MM.1S (cell line): ENCODE measurements at regions not wholly inside any gene's neighbourhood (a gene's known extent, or its start where the extent isn't known, plus 50 kb on each side); places are given as distances from the start of the nearest gene placed in this dataset.

Source experiments
- DNase-seq: peaks from one replicate; pipeline ENCODE4 v3.0.0-alpha.2; 2015
- H2AFZ ChIP-seq: fragments of 300-600 bp; sonication (generic); 2 replicates; pipeline ENCODE4 v1.6.0; 2016; ENCODE audit warnings: antibody characterized with exemption, low read length
- H3F3A ChIP-seq: fragments of 300-600 bp; sonication (generic); 2 replicates; pipeline ENCODE4 v1.6.1; 2016; ENCODE audit warnings: mild to moderate bottlenecking, antibody characterized with exemption, low read length, moderate library complexity, mixed read lengths; ENCODE audit not compliant: insufficient read depth
- H3K27ac ChIP-seq: fragments of 300-600 bp; sonication (generic); 2 replicates; pipeline ENCODE4 v1.5.1; 2016; ENCODE audit warnings: mild to moderate bottlenecking, low read length
- H3K27me3 ChIP-seq: fragments of 300-600 bp; sonication (generic); replicated peaks from 2 replicates; pipeline ENCODE4 v1.6.0; 2016; ENCODE audit warnings: low read length; ENCODE audit not compliant: insufficient read depth
- H3K36me3 ChIP-seq: fragments of 300-600 bp; sonication (generic); replicated peaks from 2 replicates; pipeline ENCODE4 v1.6.1; 2016; ENCODE audit warnings: mild to moderate bottlenecking, low read length, mixed read lengths; ENCODE audit not compliant: insufficient read depth
- H3K4me1 ChIP-seq: fragments of 300-600 bp; sonication (generic); 2 replicates; pipeline ENCODE4 v1.6.1; 2016; ENCODE audit warnings: low read length, mixed read lengths
- H3K4me2 ChIP-seq: fragments of 300-600 bp; sonication (generic); 2 replicates; pipeline ENCODE4 v1.6.0; 2016; ENCODE audit warnings: low read depth, low read length
- H3K4me3 ChIP-seq: fragments of 300-600 bp; sonication (generic); 2 replicates; pipeline ENCODE4 v1.5.1; 2016; ENCODE audit warnings: low read length, mixed read lengths
- H3K79me2 ChIP-seq: fragments of 300-600 bp; sonication (generic); 2 replicates; pipeline ENCODE4 v1.6.1; 2016; ENCODE audit warnings: mixed run types, low read length, mixed read lengths
- H3K9ac ChIP-seq: fragments of 300-600 bp; sonication (generic); 2 replicates; pipeline ENCODE4 v1.6.1; 2016; ENCODE audit warnings: low read length, mixed read lengths
- H3K9me2 ChIP-seq: fragments of 300-600 bp; sonication (generic); replicated peaks from 2 replicates; pipeline ENCODE4 v1.6.1; 2016; ENCODE audit warnings: mild to moderate bottlenecking, low read length, mixed read lengths; ENCODE audit not compliant: insufficient read depth
- H3K9me3 ChIP-seq: fragments of 300-600 bp; sonication (generic); replicated peaks from 2 replicates; pipeline ENCODE4 v1.6.1; 2016; ENCODE audit warnings: mild to moderate bottlenecking, low read length, mixed read lengths; ENCODE audit not compliant: insufficient read depth
- H4K20me1 ChIP-seq: fragments of 300-600 bp; sonication (generic); 2 replicates; pipeline ENCODE4 v1.6.1; 2016; ENCODE audit warnings: mild to moderate bottlenecking, low read length, moderate library complexity, mixed read lengths; ENCODE audit not compliant: insufficient read depth
- CTCF ChIP-seq: fragments of 300-600 bp; sonication (generic); IDR thresholded peaks from 2 replicates; pipeline ENCODE4 v1.5.1; 2016; ENCODE audit warnings: antibody characterized with exemption, low read length, mixed read lengths
- EZH2 ChIP-seq: fragments of 300-600 bp; sonication (generic); optimal IDR thresholded peaks from 2 replicates; pipeline ENCODE3; 2017; ENCODE audit warnings: low read depth, mild to moderate bottlenecking, antibody characterized with exemption, low read length, mixed read lengths
- EZH2phosphoT487 ChIP-seq: fragments of 300-600 bp; sonication (generic); IDR thresholded peaks from 2 replicates; pipeline ENCODE4 v1.6.1; 2018; ENCODE audit warnings: antibody characterized with exemption, low read length

DNA sequence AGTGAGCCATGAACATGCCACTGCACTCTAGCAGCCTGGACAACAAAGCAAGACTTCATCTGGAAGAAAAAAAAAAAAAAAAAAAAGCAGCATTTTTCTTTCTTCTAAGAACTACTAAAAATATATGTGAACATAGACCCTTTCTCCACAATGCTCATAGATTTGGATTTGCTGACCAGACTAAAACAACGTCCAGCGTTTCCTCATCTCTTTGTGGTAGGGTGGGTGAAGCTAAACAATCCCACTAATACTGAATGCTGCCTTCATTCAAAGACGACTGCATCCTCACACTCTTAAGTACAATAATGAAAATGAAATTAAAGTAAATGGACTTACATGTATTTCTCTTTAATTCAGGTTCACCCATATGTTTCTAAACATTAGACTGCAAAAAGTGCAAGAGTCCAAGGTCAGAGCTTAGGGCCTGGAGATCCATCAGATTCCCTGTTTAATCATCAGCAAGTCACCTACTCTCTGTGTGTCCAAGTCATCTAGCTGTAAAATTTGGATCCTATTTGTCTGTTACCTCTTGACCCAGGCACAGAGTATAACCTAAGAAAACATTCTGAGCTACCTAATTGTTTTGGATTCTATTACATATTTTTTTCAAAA lies 99.4 kb upstream of the NHSL1 start:
- H3K79me2 ChIP-seq: no peaks in the 10 kb centered on the region
- DNase-seq: no peak
- no peaks in the 10 kb centered on the region for H3K9me3 ChIP-seq
- no peaks in the 10 kb centered on the region for H4K20me1 ChIP-seq
- H3K4me1 ChIP-seq: no peaks in the 10 kb centered on the region; the same call in 1 of the 2 replicates
- no peaks in the 10 kb centered on the region for H3K9me2 ChIP-seq
- no peaks in the 10 kb centered on the region for H3F3A ChIP-seq
- TF ChIP-seq CTCF (no peak), EZH2 (no peak), EZH2phosphoT487 (no peak)
- no peaks in the 10 kb centered on the region for H3K36me3 ChIP-seq
- H3K9ac ChIP-seq: no peak overlapping the region
- no peak overlapping the region for H3K27ac ChIP-seq
- no peak overlapping the region for H3K4me3 ChIP-seq
- no peak overlapping the region for H3K4me2 ChIP-seq
- H2AFZ ChIP-seq: no peak overlapping the region
- no peaks in the 10 kb centered on the region for H3K27me3 ChIP-seq

DNA sequence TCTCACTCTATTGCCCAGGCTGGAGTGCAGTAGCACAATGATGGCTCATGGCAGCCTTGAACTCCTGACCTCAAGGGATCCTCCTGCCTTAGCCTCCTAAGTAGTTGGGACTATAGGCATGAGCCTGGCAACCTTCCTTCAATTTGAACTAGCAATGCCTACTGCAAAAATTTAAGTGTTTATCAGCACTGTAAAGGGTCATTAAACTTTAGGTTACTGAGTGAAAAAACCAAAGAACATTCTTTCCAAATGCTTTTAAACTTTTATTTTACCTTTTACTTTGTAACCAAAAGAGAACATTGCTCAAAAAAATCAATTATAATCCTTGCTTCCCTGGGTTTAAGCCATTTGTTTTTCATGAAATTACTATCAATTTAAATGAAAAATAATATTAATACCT lies 101.0 kb upstream of the NHSL1 start:
- H3F3A ChIP-seq: no peaks in the 10 kb centered on the region
- H2AFZ ChIP-seq: no peak overlapping the region
- no peak overlapping the region for H3K4me2 ChIP-seq
- no peaks in the 10 kb centered on the region for H3K9me3 ChIP-seq
- no peak for DNase-seq
- no peaks in the 10 kb centered on the region for H3K9me2 ChIP-seq
- TF ChIP-seq EZH2: no peak
- TF ChIP-seq CTCF: no peak
- no peak for TF ChIP-seq EZH2phosphoT487
- no peak overlapping the region for H3K27ac ChIP-seq
- H4K20me1 ChIP-seq: no peaks in the 10 kb centered on the region
- H3K79me2 ChIP-seq: no peaks in the 10 kb centered on the region
- no peaks in the 10 kb centered on the region for H3K4me1 ChIP-seq
- no peak overlapping the region for H3K4me3 ChIP-seq
- H3K36me3 ChIP-seq: no peaks in the 10 kb centered on the region
- no peaks in the 10 kb centered on the region for H3K27me3 ChIP-seq
- no peak overlapping the region for H3K9ac ChIP-seq

DNA sequence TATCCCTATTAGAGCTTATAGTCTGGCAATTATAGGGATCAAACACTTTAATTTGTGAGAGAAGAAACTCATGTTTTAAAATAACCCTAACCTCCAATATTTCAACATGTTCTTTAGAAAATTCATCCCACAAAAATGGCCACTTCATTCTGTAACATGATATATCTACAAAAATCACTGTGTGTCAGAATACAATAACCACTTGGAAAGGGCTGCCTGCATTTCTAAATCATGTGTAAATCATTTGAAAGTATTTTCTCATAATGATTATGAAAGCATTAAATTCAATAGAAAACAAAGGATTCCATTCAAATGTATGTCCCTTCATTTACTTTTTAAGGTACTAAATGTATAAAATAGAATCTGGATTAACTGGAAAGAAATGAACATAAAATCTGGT lies 101.4 kb upstream of the NHSL1 start:
- no peak overlapping the region for H3K9ac ChIP-seq
- H3K4me1 ChIP-seq: no peaks in the 10 kb centered on the region
- no peak overlapping the region for H3K4me2 ChIP-seq
- no peak overlapping the region for H2AFZ ChIP-seq
- no peak for DNase-seq
- H3K36me3 ChIP-seq: no peaks in the 10 kb centered on the region
- H3K9me2 ChIP-seq: no peaks in the 10 kb centered on the region
- H3K27ac ChIP-seq: no peak overlapping the region
- no peaks in the 10 kb centered on the region for H4K20me1 ChIP-seq
- H3F3A ChIP-seq: no peaks in the 10 kb centered on the region
- no peaks in the 10 kb centered on the region for H3K27me3 ChIP-seq
- H3K9me3 ChIP-seq: no peaks in the 10 kb centered on the region
- TF ChIP-seq EZH2 (no peak), CTCF (no peak), EZH2phosphoT487 (no peak)
- no peak overlapping the region for H3K4me3 ChIP-seq
- H3K79me2 ChIP-seq: no peaks in the 10 kb centered on the region
